HepG2 (cell line): ENCODE measurements at regions not wholly inside any gene's neighbourhood (a gene's known extent, or its start where the extent isn't known, plus 50 kb on each side); places are given as distances from the start of the nearest gene placed in this dataset.

Experiments used
- ATAC-seq: fragments of 200-7000 bp; cut with Tn5 transposase; 3 replicates; pipeline ENCODE4 v1.9.1; 2020; ENCODE audit warnings: mild to moderate bottlenecking, moderate library complexity
- BruUV-seq: library from RNA; stranded (reverse); fragments of 400-500 nt; replicated peaks from 2 replicates; lab custom pipeline; 2021; lab: Mats Ljungman, UMichigan
- CTCF ChIA-PET: fragments of 300-600 bp; formaldehyde crosslinking; extraction: SDS; loops from one replicate; lab custom pipeline; 2021; ENCODE audit warnings: low total read pairs, inconsistent platforms, low intra/inter-chr PET ratio; lab: Yijun Ruan, JAX
- POLR2A ChIA-PET: fragments of 350-600 bp; sonication (Branson Sonifier 250); formaldehyde crosslinking; loops from one replicate; lab custom pipeline; 2020; ENCODE audit warnings: antibody characterized with exemption, inconsistent platforms; lab: Yijun Ruan, JAX
- DNase-seq: peaks from one replicate; pipeline ENCODE4 v3.0.0-alpha.2; 2015; ENCODE audit warnings: low spot score
- FAIRE-seq: peaks from 3 replicates; lab custom pipeline; 2011; peaks lifted over from hg19 to GRCh38; lab: Jason Lieb, UNC
- H2AFZ ChIP-seq: one replicate; pipeline ENCODE4 v1.6.1; 2011; ENCODE audit warnings: low read length, inconsistent platforms
- H3K27ac ChIP-seq: fragments of 300-600 bp; 3 replicates; pipeline ENCODE4 v1.8.0; 2011; ENCODE audit warnings: mixed run types, mild to moderate bottlenecking, mixed read lengths, low read length, inconsistent platforms; ENCODE audit not compliant: insufficient read depth; ENCODE audit errors: extremely low read length
- H3K27me3 ChIP-seq, 2 experiments: fragments of 200-600 bp in 1 of 2; 2 replicates in 1 of 2; 3 replicates in 1 of 2; pipeline versions ENCODE4 v1.6.0 to v1.8.0; 2011; ENCODE audit warnings: low read length in 2 of 2, mild to moderate bottlenecking in 2 of 2, moderate library complexity in 2 of 2, inconsistent platforms in 1 of 2; ENCODE audit not compliant: insufficient read depth in 2 of 2, control insufficient read depth in 1 of 2
- H3K36me3 ChIP-seq, 2 experiments: fragments of 200-600 bp in 1 of 2; replicated peaks in 1 of 2; 2 replicates in 1 of 2; 3 replicates in 1 of 2; pipeline versions ENCODE4 v1.5.1 to v1.8.0; 2011; ENCODE audit warnings: low read length in 2 of 2, inconsistent platforms in 1 of 2; ENCODE audit not compliant: insufficient read depth in 2 of 2, control insufficient read depth in 1 of 2
- H3K4me1 ChIP-seq: 2 replicates; pipeline ENCODE4 v1.5.1; 2012; ENCODE audit warnings: low read length, inconsistent platforms; ENCODE audit not compliant: insufficient read depth
- H3K4me2 ChIP-seq: 2 replicates; pipeline ENCODE4 v1.6.0; 2011; ENCODE audit warnings: low read depth, low read length, inconsistent platforms
- H3K4me3 ChIP-seq, 3 experiments: fragments of 200-600 bp in 1 of 3; sonication (generic), shearing (Covaris generic) in 1 of 3; replicated peaks in 1 of 3; 2 replicates each; pipeline ENCODE4 v1.5.1; 2011 to 2016; ENCODE audit warnings: low read length in 3 of 3, inconsistent platforms in 2 of 3, low read depth in 2 of 3, mild to moderate bottlenecking in 2 of 3, control low read depth in 1 of 3, mixed read lengths in 1 of 3; ENCODE audit not compliant: insufficient read depth in 1 of 3
- H3K79me2 ChIP-seq: one replicate; pipeline ENCODE4 v1.6.1; 2011; ENCODE audit warnings: low read length, inconsistent platforms; ENCODE audit not compliant: insufficient read depth
- H3K9ac ChIP-seq: 2 replicates; pipeline ENCODE4 v1.6.0; 2011; ENCODE audit warnings: mild to moderate bottlenecking, low read depth, low read length, inconsistent platforms; ENCODE audit not compliant: insufficient read depth
- H3K9me3 ChIP-seq: 2 replicates; pipeline ENCODE4 v1.5.1; 2012; ENCODE audit warnings: mild to moderate bottlenecking, low read length
- H4K20me1 ChIP-seq: 2 replicates; pipeline ENCODE4 v1.6.0; 2011; ENCODE audit warnings: inconsistent platforms, mild to moderate bottlenecking, low read length, moderate library complexity; ENCODE audit not compliant: insufficient read depth
- CHD2 ChIP-seq: IDR thresholded peaks from 2 replicates; pipeline ENCODE4 v1.6.1; 2011; ENCODE audit warnings: low read depth, low read length, improper control_type of control experiment
- FOXP1 ChIP-seq, 2 experiments: fragments of 450-650 bp in 1 of 2; IDR thresholded peaks; 2 replicates each; pipeline ENCODE4 v1.6.1; 2017 to 2018; ENCODE audit warnings: antibody characterized with exemption in 1 of 2
- MAF1 ChIP-seq: sonication (generic); formaldehyde crosslinking; IDR thresholded peaks from 2 replicates; pipeline ENCODE4 v1.5.0; 2020; ENCODE audit warnings: missing genetic modification reagents, borderline replicate concordance
- MED1 ChIP-seq: sonication (generic); formaldehyde crosslinking; IDR thresholded peaks from 2 replicates; pipeline ENCODE4 v1.4.0; 2020; ENCODE audit warnings: missing genetic modification reagents
- PITX1 ChIP-seq: sonication (generic); formaldehyde crosslinking; IDR thresholded peaks from 2 replicates; pipeline ENCODE4 v1.5.1; 2020; ENCODE audit warnings: mild to moderate bottlenecking, missing genetic modification reagents
- ZBTB37 ChIP-seq: sonication (generic); formaldehyde crosslinking; IDR thresholded peaks from 2 replicates; pipeline ENCODE4 v1.4.0; 2020; ENCODE audit warnings: mild to moderate bottlenecking, missing genetic modification reagents
- ZC3H13 ChIP-seq: sonication (generic); formaldehyde crosslinking; IDR thresholded peaks from 2 replicates; pipeline ENCODE4 v1.8.1; 2023; ENCODE audit warnings: mild to moderate bottlenecking, missing genetic modification reagents, moderate library complexity
- ZNF333 ChIP-seq: sonication (generic); formaldehyde crosslinking; IDR thresholded peaks from 2 replicates; pipeline ENCODE4 v1.4.0; 2020; ENCODE audit warnings: mild to moderate bottlenecking, missing genetic modification reagents, borderline replicate concordance
- WGBS: methylation state at CpG from one replicate; pipeline ENCODE4 v1.1.6; 2017; ENCODE audit warnings: low lambda C conversion rate; 5-methylcytosine and 5-hydroxymethylcytosine counted together
- in situ Hi-C: cut with HindIII; loops from 2 replicates; pipeline ENCODE4 v1.10.0; 2017; ENCODE audit warnings: low pct_unique_long_range_greater_than_20kb; ENCODE audit not compliant: extremely low pct_ligation_motif_present
- intact Hi-C: fragments of 100-400 bp; cut with micrococcal nuclease; formaldehyde crosslinking; loops from one replicate; pipeline ENCODE4 v1.10.0; 2022; ENCODE audit not compliant: unreplicated experiment
- TF ChIP-seq, protein P1 (sequence below): sonication (generic); formaldehyde crosslinking; IDR thresholded peaks from 2 replicates; pipeline ENCODE4 v1.4.0; 2020; ENCODE audit warnings: missing genetic modification reagents
- TF ChIP-seq, protein P2 (sequence below): sonication (generic); formaldehyde crosslinking; IDR thresholded peaks from one replicate; pipeline ENCODE4 v1.5.1; 2020; ENCODE audit warnings: mild to moderate bottlenecking, missing genetic modification reagents; ENCODE audit errors: not compliant biosample characterization

- intact Hi-C loops (no loop called here), in situ Hi-C loops (no loop called here)
- Histone ChIP-seq H3K4me3 (no peak overlapping the region), H3K4me2 (no peak overlapping the region), H3K9ac (no peak overlapping the region), H3K27ac (no peak overlapping the region), H3K9me3 (no peaks in the 10 kb centered on the region), H3K79me2 (no peaks in the 10 kb centered on the region), H3K36me3 (no peaks in the 10 kb centered on the region), H3K4me1 (no peaks in the 10 kb centered on the region), H4K20me1 (no peaks in the 10 kb centered on the region), H2AFZ (no peak overlapping the region), H3K27me3 (no peaks in the 10 kb centered on the region)
- POLR2A ChIA-PET = no interaction called here
- ATAC-seq = no peak
- FAIRE-seq = no peak
- WGBS = 14% methylated on average over 1 of the region's 1 CpG
- BruUV-seq = no TSS peak
- CTCF ChIA-PET = no interaction called here
- no peak for DNase-seq
- TF ChIP-seq CHD2 (no peak), MAF1 (CRISPR knock-in tag) (no peak), MED1 (CRISPR knock-in tag) (no peak), FOXP1 (IDR thresholded peaks at IDR 0.05) (no peak), FOXP1 (CRISPR knock-in tag; IDR thresholded peaks at IDR 0.05) (no peak), ZNF333 (CRISPR knock-in tag) (no peak), PITX1 (CRISPR knock-in tag) (no peak), ZC3H13 (CRISPR knock-in tag) (no peak), ZBTB37 (CRISPR knock-in tag) (no peak)
- TF ChIP-seq, protein P1, sequence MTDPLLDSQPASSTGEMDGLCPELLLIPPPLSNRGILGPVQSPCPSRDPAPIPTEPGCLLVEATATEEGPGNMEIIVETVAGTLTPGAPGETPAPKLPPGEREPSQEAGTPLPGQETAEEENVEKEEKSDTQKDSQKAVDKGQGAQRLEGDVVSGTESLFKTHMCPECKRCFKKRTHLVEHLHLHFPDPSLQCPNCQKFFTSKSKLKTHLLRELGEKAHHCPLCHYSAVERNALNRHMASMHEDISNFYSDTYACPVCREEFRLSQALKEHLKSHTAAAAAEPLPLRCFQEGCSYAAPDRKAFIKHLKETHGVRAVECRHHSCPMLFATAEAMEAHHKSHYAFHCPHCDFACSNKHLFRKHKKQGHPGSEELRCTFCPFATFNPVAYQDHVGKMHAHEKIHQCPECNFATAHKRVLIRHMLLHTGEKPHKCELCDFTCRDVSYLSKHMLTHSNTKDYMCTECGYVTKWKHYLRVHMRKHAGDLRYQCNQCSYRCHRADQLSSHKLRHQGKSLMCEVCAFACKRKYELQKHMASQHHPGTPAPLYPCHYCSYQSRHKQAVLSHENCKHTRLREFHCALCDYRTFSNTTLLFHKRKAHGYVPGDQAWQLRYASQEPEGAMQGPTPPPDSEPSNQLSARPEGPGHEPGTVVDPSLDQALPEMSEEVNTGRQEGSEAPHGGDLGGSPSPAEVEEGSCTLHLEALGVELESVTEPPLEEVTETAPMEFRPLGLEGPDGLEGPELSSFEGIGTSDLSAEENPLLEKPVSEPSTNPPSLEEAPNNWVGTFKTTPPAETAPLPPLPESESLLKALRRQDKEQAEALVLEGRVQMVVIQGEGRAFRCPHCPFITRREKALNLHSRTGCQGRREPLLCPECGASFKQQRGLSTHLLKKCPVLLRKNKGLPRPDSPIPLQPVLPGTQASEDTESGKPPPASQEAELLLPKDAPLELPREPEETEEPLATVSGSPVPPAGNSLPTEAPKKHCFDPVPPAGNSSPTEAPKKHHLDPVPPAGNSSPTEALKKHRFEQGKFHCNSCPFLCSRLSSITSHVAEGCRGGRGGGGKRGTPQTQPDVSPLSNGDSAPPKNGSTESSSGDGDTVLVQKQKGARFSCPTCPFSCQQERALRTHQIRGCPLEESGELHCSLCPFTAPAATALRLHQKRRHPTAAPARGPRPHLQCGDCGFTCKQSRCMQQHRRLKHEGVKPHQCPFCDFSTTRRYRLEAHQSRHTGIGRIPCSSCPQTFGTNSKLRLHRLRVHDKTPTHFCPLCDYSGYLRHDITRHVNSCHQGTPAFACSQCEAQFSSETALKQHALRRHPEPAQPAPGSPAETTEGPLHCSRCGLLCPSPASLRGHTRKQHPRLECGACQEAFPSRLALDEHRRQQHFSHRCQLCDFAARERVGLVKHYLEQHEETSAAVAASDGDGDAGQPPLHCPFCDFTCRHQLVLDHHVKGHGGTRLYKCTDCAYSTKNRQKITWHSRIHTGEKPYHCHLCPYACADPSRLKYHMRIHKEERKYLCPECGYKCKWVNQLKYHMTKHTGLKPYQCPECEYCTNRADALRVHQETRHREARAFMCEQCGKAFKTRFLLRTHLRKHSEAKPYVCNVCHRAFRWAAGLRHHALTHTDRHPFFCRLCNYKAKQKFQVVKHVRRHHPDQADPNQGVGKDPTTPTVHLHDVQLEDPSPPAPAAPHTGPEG (CRISPR knock-in tag) = no peak
- TF ChIP-seq, protein P2, sequence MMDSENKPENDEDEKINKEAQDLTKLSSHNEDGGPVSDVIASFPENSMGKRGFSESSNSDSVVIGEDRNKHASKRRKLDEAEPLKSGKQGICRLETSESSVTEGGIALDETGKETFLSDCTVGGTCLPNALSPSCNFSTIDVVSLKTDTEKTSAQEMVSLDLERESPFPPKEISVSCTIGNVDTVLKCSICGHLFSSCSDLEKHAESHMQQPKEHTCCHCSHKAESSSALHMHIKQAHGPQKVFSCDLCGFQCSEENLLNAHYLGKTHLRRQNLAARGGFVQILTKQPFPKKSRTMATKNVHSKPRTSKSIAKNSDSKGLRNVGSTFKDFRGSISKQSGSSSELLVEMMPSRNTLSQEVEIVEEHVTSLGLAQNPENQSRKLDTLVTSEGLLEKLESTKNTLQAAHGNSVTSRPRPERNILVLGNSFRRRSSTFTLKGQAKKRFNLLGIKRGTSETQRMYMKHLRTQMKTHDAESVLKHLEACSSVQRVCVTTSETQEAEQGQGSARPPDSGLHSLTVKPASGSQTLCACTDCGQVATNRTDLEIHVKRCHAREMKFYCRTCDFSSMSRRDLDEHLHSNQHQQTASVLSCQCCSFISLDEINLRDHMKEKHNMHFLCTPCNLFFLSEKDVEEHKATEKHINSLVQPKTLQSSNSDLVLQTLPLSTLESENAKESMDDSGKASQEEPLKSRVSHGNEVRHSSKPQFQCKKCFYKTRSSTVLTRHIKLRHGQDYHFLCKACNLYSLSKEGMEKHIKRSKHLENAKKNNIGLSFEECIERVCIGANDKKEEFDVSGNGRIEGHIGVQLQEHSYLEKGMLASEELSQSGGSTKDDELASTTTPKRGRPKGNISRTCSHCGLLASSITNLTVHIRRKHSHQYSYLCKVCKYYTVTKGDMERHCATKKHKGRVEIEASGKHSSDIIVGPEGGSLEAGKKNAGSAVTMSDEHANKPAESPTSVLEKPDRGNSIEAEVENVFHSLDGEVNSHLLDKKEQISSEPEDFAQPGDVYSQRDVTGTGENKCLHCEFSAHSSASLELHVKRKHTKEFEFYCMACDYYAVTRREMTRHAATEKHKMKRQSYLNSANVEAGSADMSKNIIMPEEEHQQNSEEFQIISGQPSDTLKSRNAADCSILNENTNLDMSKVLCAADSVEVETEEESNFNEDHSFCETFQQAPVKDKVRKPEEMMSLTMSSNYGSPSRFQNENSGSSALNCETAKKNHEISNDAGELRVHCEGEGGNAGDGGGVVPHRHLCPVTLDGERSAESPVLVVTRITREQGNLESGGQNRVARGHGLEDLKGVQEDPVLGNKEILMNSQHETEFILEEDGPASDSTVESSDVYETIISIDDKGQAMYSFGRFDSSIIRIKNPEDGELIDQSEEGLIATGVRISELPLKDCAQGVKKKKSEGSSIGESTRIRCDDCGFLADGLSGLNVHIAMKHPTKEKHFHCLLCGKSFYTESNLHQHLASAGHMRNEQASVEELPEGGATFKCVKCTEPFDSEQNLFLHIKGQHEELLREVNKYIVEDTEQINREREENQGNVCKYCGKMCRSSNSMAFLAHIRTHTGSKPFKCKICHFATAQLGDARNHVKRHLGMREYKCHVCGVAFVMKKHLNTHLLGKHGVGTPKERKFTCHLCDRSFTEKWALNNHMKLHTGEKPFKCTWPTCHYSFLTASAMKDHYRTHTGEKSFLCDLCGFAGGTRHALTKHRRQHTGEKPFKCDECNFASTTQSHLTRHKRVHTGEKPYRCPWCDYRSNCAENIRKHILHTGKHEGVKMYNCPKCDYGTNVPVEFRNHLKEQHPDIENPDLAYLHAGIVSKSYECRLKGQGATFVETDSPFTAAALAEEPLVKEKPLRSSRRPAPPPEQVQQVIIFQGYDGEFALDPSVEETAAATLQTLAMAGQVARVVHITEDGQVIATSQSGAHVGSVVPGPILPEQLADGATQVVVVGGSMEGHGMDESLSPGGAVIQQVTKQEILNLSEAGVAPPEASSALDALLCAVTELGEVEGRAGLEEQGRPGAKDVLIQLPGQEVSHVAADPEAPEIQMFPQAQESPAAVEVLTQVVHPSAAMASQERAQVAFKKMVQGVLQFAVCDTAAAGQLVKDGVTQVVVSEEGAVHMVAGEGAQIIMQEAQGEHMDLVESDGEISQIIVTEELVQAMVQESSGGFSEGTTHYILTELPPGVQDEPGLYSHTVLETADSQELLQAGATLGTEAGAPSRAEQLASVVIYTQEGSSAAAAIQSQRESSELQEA (CRISPR knock-in tag) = no peak
Observed at GRCh38 chr2:67258831-67259230, 138.3 kb upstream of the ETAA1 start.
